ENCODE measurements at regions not wholly inside any gene's neighbourhood (a gene's known extent, or its start where the extent isn't known, plus 50 kb on each side); places are given as distances from the start of the nearest gene placed in this dataset.

GRCh38 chr7:7112868-7113267 is 69.5 kb upstream of the C1GALT1 start:
- TF ChIP-seq CTCF (IDR thresholded peaks at IDR 0.05) (no peak), NFE2L2 (conservative IDR thresholded peaks at IDR 0.05; ENCODE audit: low read length) (no peak), MAZ (IDR thresholded peaks at IDR 0.05; ENCODE audit: borderline replicate concordance, low read depth, low read length) (no peak), ZNF302 (CRISPR knock-in tag; IDR thresholded peaks at IDR 0.05) (no peak), RFX5 (IDR thresholded peaks at IDR 0.05) (no peak), KDM5A (IDR thresholded peaks at IDR 0.05) (no peak), TFCP2L1 (CRISPR knock-in tag; IDR thresholded peaks at IDR 0.05) (no peak), MYC (IDR thresholded peaks at IDR 0.05; ENCODE audit: borderline replicate concordance, low read length) (no peak), JUN (IDR thresholded peaks at IDR 0.05) (no peak), HOXB5 (CRISPR knock-in tag; IDR thresholded peaks at IDR 0.05) (no peak), TP53 (CRISPR knock-in tag; IDR thresholded peaks at IDR 0.05) (no peak), RCOR1 (IDR thresholded peaks at IDR 0.05; ENCODE audit: low read depth, low read length) (no peak), ESRRA (IDR thresholded peaks at IDR 0.05; ENCODE audit: borderline replicate concordance, low read length) (no peak), HDAC2 (IDR thresholded peaks at IDR 0.05) (no peak)
- no peak for FAIRE-seq
- ATAC-seq = no peak
- 44% methylated on average over 1 of the region's 1 CpG for whole genome bisulfite sequencing (ENCODE audit: missing lambda C conversion rate)
- Histone ChIP-seq H3K4me3 (no peak overlapping the region), H3K9me3 (no peaks in the 10 kb centered on the region), H3K4me1 (peaks cover 11% of the 10 kb centered on the region; the same call in 2 of the 3 replicates), H3K27ac (no peak overlapping the region), H3K4me2 (no peak overlapping the region)
- ChIA-PET CTCF (interaction anchor here (0.6 to 4.1 kb wide), 6 partner anchors 9 to 429 kb away, joined by 3 to 31 read pairs (median 4); partner anchors contain the start of gene C1GALT1), POLR2A (no interaction called here)
- DNase-seq (ENCODE audit: low read depth in 1 of 2, low spot score in 1 of 2) = no peak

GRCh38 chr7:7114575-7115291 is 67.6 kb upstream of the C1GALT1 start:
- ATAC-seq = peak in 1 of 2 experiments; percentile 83; a peak in 3 of 6 replicates
- ChIA-PET CTCF (interaction anchor here (1.4 to 4.1 kb wide), 4 partner anchors 11 to 428 kb away, joined by 3 to 31 read pairs (median 8); partner anchors contain the start of gene C1GALT1), POLR2A (no interaction called here)
- H3K9me3 ChIP-seq = no peaks in the 10 kb centered on the region
- peaks cover 11% of the 10 kb centered on the region; the same call in 2 of the 3 replicates for H3K4me1 ChIP-seq
- no peak overlapping the region for H3K4me3 ChIP-seq
- no peak for TF ChIP-seq POLR2A (IDR thresholded peaks at IDR 0.05; ENCODE audit: low read length)
- TF ChIP-seq HMGXB4 (CRISPR knock-in tag; IDR thresholded peaks at IDR 0.05; ENCODE audit: borderline replicate concordance) = no peak
- peak; percentile 82 for TF ChIP-seq GATA3 (IDR thresholded peaks at IDR 0.05; ENCODE audit: borderline replicate concordance)
- peak overlapping the region; percentile 53 for H3K4me2 ChIP-seq
- FAIRE-seq = no peak
- peak in 1 of 2 experiments; percentile 24 for DNase-seq (ENCODE audit: low read depth in 1 of 2, low spot score in 1 of 2)
- WGBS (ENCODE audit: missing lambda C conversion rate) = 18% methylated on average over 6 of the region's 6 CpGs
- no peak overlapping the region for H3K27ac ChIP-seq

- FAIRE-seq (no peak), ATAC-seq (no peak), DNase-seq (ENCODE audit: low read depth in 1 of 2, low spot score in 1 of 2) (no peak)
- 80% methylated on average over 9 of the region's 10 CpGs for WGBS (ENCODE audit: missing lambda C conversion rate)
- Histone ChIP-seq H3K4me2 (no peak overlapping the region), H3K4me1 (peaks cover 11% of the 10 kb centered on the region; the same call in 2 of the 3 replicates), H3K4me3 (no peak overlapping the region), H3K27ac (no peak overlapping the region), H3K9me3 (no peaks in the 10 kb centered on the region)
- CTCF ChIA-PET = interaction anchor here (0.6 to 1.5 kb wide), 2 partner anchors 15 to 120 kb away, joined by 3 to 7 read pairs; no protein-coding TSS in a partner anchor
- POLR2A ChIA-PET = no interaction called here
- no peak for TF ChIP-seq ZFP36 (IDR thresholded peaks at IDR 0.05; ENCODE audit: borderline replicate concordance, partially characterized antibody)
- TF ChIP-seq HDAC2 (IDR thresholded peaks at IDR 0.05) = no peak
- TF ChIP-seq RFX5 (IDR thresholded peaks at IDR 0.05) = no peak
- TF ChIP-seq HEYL (CRISPR knock-in tag; IDR thresholded peaks at IDR 0.05) = no peak
- TF ChIP-seq EHF (CRISPR knock-in tag; IDR thresholded peaks at IDR 0.05) = no peak
- no peak for TF ChIP-seq CBX2 (IDR thresholded peaks at IDR 0.05; ENCODE audit: borderline replicate concordance, low read depth)
- TF ChIP-seq SREBF2 (IDR thresholded peaks at IDR 0.05) = no peak
- TF ChIP-seq POLR2AphosphoS2 (conservative IDR thresholded peaks at IDR 0.05; ENCODE audit: low read length) = no peak
- no peak for TF ChIP-seq MAZ (IDR thresholded peaks at IDR 0.05; ENCODE audit: borderline replicate concordance, low read depth, low read length)
- no peak for TF ChIP-seq FOSB (CRISPR knock-in tag; IDR thresholded peaks at IDR 0.05)
- TF ChIP-seq POLR2A (IDR thresholded peaks at IDR 0.05; ENCODE audit: low read length) = no peak
- no peak for TF ChIP-seq TFCP2L1 (CRISPR knock-in tag; IDR thresholded peaks at IDR 0.05)
- no peak for TF ChIP-seq JUN (IDR thresholded peaks at IDR 0.05)
- no peak for TF ChIP-seq EHMT2 (IDR thresholded peaks at IDR 0.05; ENCODE audit: low read depth)
- TF ChIP-seq HOXA7 (CRISPR knock-in tag; IDR thresholded peaks at IDR 0.05) = no peak
- TF ChIP-seq E2F6 (IDR thresholded peaks at IDR 0.05; ENCODE audit: borderline replicate concordance, low read depth) = no peak
- TF ChIP-seq CTCF (IDR thresholded peaks at IDR 0.05) = no peak
Measured at GRCh38 chr7:7117935-7118586, 64.3 kb upstream of the C1GALT1 start.

All from A549 (cell line).